A549 (cell line): ENCODE measurements at regions not wholly inside any gene's neighbourhood (a gene's known extent, or its start where the extent isn't known, plus 50 kb on each side); places are given as distances from the start of the nearest gene placed in this dataset.

Experiments used
- CEBPB ChIP-seq, 2 experiments: fragments of >200 bp in 1 of 2; sonication (Bioruptor Twin) in 1 of 2; formaldehyde crosslinking in 1 of 2; IDR thresholded peaks; 2 replicates each; pipeline ENCODE4 v1.6.1; 2012 to 2016
- CTCF ChIP-seq: fragments of >200 bp; sonication (Bioruptor Twin); formaldehyde crosslinking; IDR thresholded peaks from 3 replicates; pipeline ENCODE4 v1.5.1; 2016
- PHF8 ChIP-seq: fragments of 200-600 bp; sonication (generic); IDR thresholded peaks from 2 replicates; pipeline ENCODE4 v1.6.1; 2016; ENCODE audit warnings: low read depth, mild to moderate bottlenecking, antibody characterized with exemption, moderate library complexity, borderline replicate concordance
- POLR2A ChIP-seq: IDR thresholded peaks from 2 replicates; pipeline ENCODE4 v1.6.1; 2012; ENCODE audit warnings: mild to moderate bottlenecking, low read length
- RAD21 ChIP-seq, 2 experiments: fragments of >200 bp in 1 of 2; sonication (Bioruptor Twin) in 1 of 2; formaldehyde crosslinking in 1 of 2; IDR thresholded peaks in 1 of 2; conservative IDR thresholded peaks in 1 of 2; 2 replicates in 1 of 2; 3 replicates in 1 of 2; pipeline ENCODE4 v1.6.1; 2012 to 2018; ENCODE audit warnings: inconsistent platforms in 1 of 2

- no peak for TF ChIP-seq POLR2A
- TF ChIP-seq RAD21 (conservative IDR thresholded peaks at IDR 0.05 in 1 of 2, IDR thresholded peaks at IDR 0.05 in 1 of 2): no peak
- no peak for TF ChIP-seq CEBPB (IDR thresholded peaks at IDR 0.05)
- no peak for TF ChIP-seq CTCF
- no peak for TF ChIP-seq PHF8
These were observed 295.3 kb downstream of the VPS13C start for GRCh38 chr15:61764981-61765380.
